ENCODE measurements at regions not wholly inside any gene's neighbourhood (a gene's known extent, or its start where the extent isn't known, plus 50 kb on each side); places are given as distances from the start of the nearest gene placed in this dataset.

- Mint-ChIP-seq H3K27me3 (ENCODE audit: insufficient read depth) (peaks cover 7% of the 10 kb centered on the region), H3K36me3 (ENCODE audit: low read depth) (no peaks in the 10 kb centered on the region), H3K9me3 (no peaks in the 10 kb centered on the region), H3K4me1 (ENCODE audit: low read depth) (no peaks in the 10 kb centered on the region), H3K4me3 (no peak overlapping the region), H3K27ac (no peak overlapping the region)
- no peak for DNase-seq (ENCODE audit: low spot score)
- intact Hi-C loops (cut with micrococcal nuclease), result no loop called here
Observed at GRCh38 chr3:150118219-150118618, 147.5 kb upstream of the PFN2 start.

- H3K9me3 Mint-ChIP-seq, result no peaks in the 10 kb centered on the region
- no peak for DNase-seq (ENCODE audit: low spot score)
- H3K4me3 Mint-ChIP-seq, result no peak overlapping the region
- H3K36me3 Mint-ChIP-seq (ENCODE audit: low read depth), result no peaks in the 10 kb centered on the region
- peaks cover 7% of the 10 kb centered on the region for H3K27me3 Mint-ChIP-seq (ENCODE audit: insufficient read depth)
- intact Hi-C loops (cut with micrococcal nuclease), result no loop called here
- no peak overlapping the region for H3K27ac Mint-ChIP-seq
- no peaks in the 10 kb centered on the region for H3K4me1 Mint-ChIP-seq (ENCODE audit: low read depth)
Observed at GRCh38 chr3:150117076-150117475, 146.4 kb upstream of the PFN2 start.

GRCh38 chr3:150116196-150116595 is 145.5 kb upstream of the PFN2 start:
- Mint-ChIP-seq H3K27me3 (ENCODE audit: insufficient read depth) (peaks cover 7% of the 10 kb centered on the region), H3K4me3 (no peak overlapping the region), H3K4me1 (ENCODE audit: low read depth) (no peaks in the 10 kb centered on the region), H3K9me3 (no peaks in the 10 kb centered on the region), H3K27ac (no peak overlapping the region), H3K36me3 (ENCODE audit: low read depth) (no peaks in the 10 kb centered on the region)
- no peak for DNase-seq (ENCODE audit: low spot score)
- intact Hi-C loops (cut with micrococcal nuclease), result no loop called here

GRCh38 chr3:150114873-150115540 is 144.3 kb upstream of the PFN2 start:
- Mint-ChIP-seq H3K9me3 (no peaks in the 10 kb centered on the region), H3K27me3 (ENCODE audit: insufficient read depth) (peaks cover 6% of the 10 kb centered on the region), H3K36me3 (ENCODE audit: low read depth) (no peaks in the 10 kb centered on the region), H3K4me3 (no peak overlapping the region), H3K27ac (no peak overlapping the region), H3K4me1 (ENCODE audit: low read depth) (no peaks in the 10 kb centered on the region)
- no peak for DNase-seq (ENCODE audit: low spot score)
- intact Hi-C loops (cut with micrococcal nuclease), result loop anchor here (1.0 kb wide), 1 partner anchor 18 kb away; no protein-coding TSS in a partner anchor

GRCh38 chr3:150114273-150114672 is 143.6 kb upstream of the PFN2 start:
- H3K27me3 Mint-ChIP-seq (ENCODE audit: insufficient read depth), result peaks cover 6% of the 10 kb centered on the region
- intact Hi-C loops (cut with micrococcal nuclease), result no loop called here
- H3K36me3 Mint-ChIP-seq (ENCODE audit: low read depth), result no peaks in the 10 kb centered on the region
- no peak overlapping the region for H3K4me3 Mint-ChIP-seq
- no peak overlapping the region for H3K27ac Mint-ChIP-seq
- no peaks in the 10 kb centered on the region for H3K4me1 Mint-ChIP-seq (ENCODE audit: low read depth)
- no peak for DNase-seq (ENCODE audit: low spot score)
- no peaks in the 10 kb centered on the region for H3K9me3 Mint-ChIP-seq

- DNase-seq (ENCODE audit: low spot score), result no peak
- H3K36me3 Mint-ChIP-seq (ENCODE audit: low read depth), result no peaks in the 10 kb centered on the region
- H3K4me1 Mint-ChIP-seq (ENCODE audit: low read depth), result no peaks in the 10 kb centered on the region
- no peak overlapping the region for H3K4me3 Mint-ChIP-seq
- H3K27me3 Mint-ChIP-seq (ENCODE audit: insufficient read depth), result peaks cover 4% of the 10 kb centered on the region
- no peaks in the 10 kb centered on the region for H3K9me3 Mint-ChIP-seq
- H3K27ac Mint-ChIP-seq, result no peak overlapping the region
- intact Hi-C loops (cut with micrococcal nuclease), result no loop called here
Observed at GRCh38 chr3:150110097-150110496, 139.4 kb upstream of the PFN2 start.

GRCh38 chr3:150107429-150108175 is 136.9 kb upstream of the PFN2 start:
- Mint-ChIP-seq H3K27me3 (ENCODE audit: insufficient read depth) (peaks cover 6% of the 10 kb centered on the region), H3K9me3 (no peaks in the 10 kb centered on the region), H3K27ac (no peak overlapping the region), H3K4me3 (no peak overlapping the region), H3K4me1 (ENCODE audit: low read depth) (no peaks in the 10 kb centered on the region), H3K36me3 (ENCODE audit: low read depth) (no peaks in the 10 kb centered on the region)
- intact Hi-C loops (cut with micrococcal nuclease), result no loop called here
- no peak for DNase-seq (ENCODE audit: low spot score)

- no peak overlapping the region for H3K4me3 Mint-ChIP-seq
- H3K27me3 Mint-ChIP-seq (ENCODE audit: insufficient read depth), result peaks cover 6% of the 10 kb centered on the region
- H3K36me3 Mint-ChIP-seq (ENCODE audit: low read depth), result no peaks in the 10 kb centered on the region
- no peak overlapping the region for H3K27ac Mint-ChIP-seq
- no peaks in the 10 kb centered on the region for H3K9me3 Mint-ChIP-seq
- DNase-seq (ENCODE audit: low spot score), result no peak
- intact Hi-C loops (cut with micrococcal nuclease), result no loop called here
- no peaks in the 10 kb centered on the region for H3K4me1 Mint-ChIP-seq (ENCODE audit: low read depth)
Observed at GRCh38 chr3:150106740-150107428, 136.2 kb upstream of the PFN2 start.

GRCh38 chr3:150105886-150106612 is 135.4 kb upstream of the PFN2 start:
- Mint-ChIP-seq H3K27ac (no peak overlapping the region), H3K4me3 (no peak overlapping the region), H3K27me3 (ENCODE audit: insufficient read depth) (peaks cover 6% of the 10 kb centered on the region), H3K36me3 (ENCODE audit: low read depth) (no peaks in the 10 kb centered on the region), H3K9me3 (peaks cover 2% of the 10 kb centered on the region), H3K4me1 (ENCODE audit: low read depth) (no peaks in the 10 kb centered on the region)
- DNase-seq (ENCODE audit: low spot score), result no peak
- intact Hi-C loops (cut with micrococcal nuclease), result no loop called here

- H3K4me3 Mint-ChIP-seq, result no peak overlapping the region
- intact Hi-C loops (cut with micrococcal nuclease), result no loop called here
- peaks cover 10% of the 10 kb centered on the region for H3K27me3 Mint-ChIP-seq (ENCODE audit: insufficient read depth)
- no peaks in the 10 kb centered on the region for H3K36me3 Mint-ChIP-seq (ENCODE audit: low read depth)
- no peak overlapping the region for H3K27ac Mint-ChIP-seq
- no peaks in the 10 kb centered on the region for H3K4me1 Mint-ChIP-seq (ENCODE audit: low read depth)
- no peak for DNase-seq (ENCODE audit: low spot score)
- peaks cover 6% of the 10 kb centered on the region for H3K9me3 Mint-ChIP-seq
Observed at GRCh38 chr3:150105025-150105424, 134.3 kb upstream of the PFN2 start.

GRCh38 chr3:150104564-150104963 is 133.9 kb upstream of the PFN2 start:
- no peak for DNase-seq (ENCODE audit: low spot score)
- no peaks in the 10 kb centered on the region for H3K36me3 Mint-ChIP-seq (ENCODE audit: low read depth)
- peaks cover 10% of the 10 kb centered on the region for H3K27me3 Mint-ChIP-seq (ENCODE audit: insufficient read depth)
- H3K27ac Mint-ChIP-seq, result no peak overlapping the region
- H3K9me3 Mint-ChIP-seq, result peaks cover 6% of the 10 kb centered on the region
- no peak overlapping the region for H3K4me3 Mint-ChIP-seq
- intact Hi-C loops (cut with micrococcal nuclease), result no loop called here
- no peaks in the 10 kb centered on the region for H3K4me1 Mint-ChIP-seq (ENCODE audit: low read depth)

- intact Hi-C loops (cut with micrococcal nuclease), result no loop called here
- peaks cover 6% of the 10 kb centered on the region for H3K27me3 Mint-ChIP-seq (ENCODE audit: insufficient read depth)
- H3K27ac Mint-ChIP-seq, result no peak overlapping the region
- peaks cover 6% of the 10 kb centered on the region for H3K9me3 Mint-ChIP-seq
- no peak overlapping the region for H3K4me3 Mint-ChIP-seq
- DNase-seq (ENCODE audit: low spot score), result no peak
- no peaks in the 10 kb centered on the region for H3K36me3 Mint-ChIP-seq (ENCODE audit: low read depth)
- H3K4me1 Mint-ChIP-seq (ENCODE audit: low read depth), result peaks cover 8% of the 10 kb centered on the region
Observed at GRCh38 chr3:150101016-150101415, 130.3 kb upstream of the PFN2 start.

GRCh38 chr3:150098621-150099020 is 127.9 kb upstream of the PFN2 start:
- DNase-seq (ENCODE audit: low spot score), result no peak
- peaks cover 8% of the 10 kb centered on the region for H3K4me1 Mint-ChIP-seq (ENCODE audit: low read depth)
- intact Hi-C loops (cut with micrococcal nuclease), result no loop called here
- peaks cover 6% of the 10 kb centered on the region for H3K27me3 Mint-ChIP-seq (ENCODE audit: insufficient read depth)
- no peak overlapping the region for H3K4me3 Mint-ChIP-seq
- peaks cover 6% of the 10 kb centered on the region for H3K9me3 Mint-ChIP-seq
- no peaks in the 10 kb centered on the region for H3K36me3 Mint-ChIP-seq (ENCODE audit: low read depth)
- H3K27ac Mint-ChIP-seq, result no peak overlapping the region
